H1 (cell line): ENCODE measurements at regions not wholly inside any gene's neighbourhood (a gene's known extent, or its start where the extent isn't known, plus 50 kb on each side); places are given as distances from the start of the nearest gene placed in this dataset.

Source experiments
- CTCF ChIA-PET: fragments of 300-600 bp; sonication (Branson Sonifier 250); formaldehyde crosslinking; loops from one replicate; lab custom pipeline; 2021; ENCODE audit not compliant: partially characterized antibody; lab: Charles Lee
- POLR2A ChIA-PET: fragments of 300-600 bp; sonication (Branson Sonifier 250); formaldehyde crosslinking; loops from one replicate; lab custom pipeline; 2021; ENCODE audit warnings: inconsistent platforms; ENCODE audit not compliant: partially characterized antibody; lab: Charles Lee
- DNase-seq, 2 experiments: peaks; one replicate each; pipeline versions ENCODE4 v3.0.0 to v3.0.0-alpha.2; 2010 to 2022; ENCODE audit warnings: low spot score in 2 of 2, low read depth in 1 of 2, mixed read lengths in 1 of 2
- FAIRE-seq: peaks from 2 replicates; lab custom pipeline; 2011; peaks lifted over from hg19 to GRCh38; lab: Jason Lieb, UNC
- H2AFZ ChIP-seq: 2 replicates; pipeline ENCODE4 v1.8.1; 2012; ENCODE audit warnings: low read length, inconsistent platforms
- H2AK5ac ChIP-seq: 2 replicates; pipeline ENCODE4 v1.6.1; 2013; ENCODE audit warnings: low read depth, low read length
- H2BK120ac ChIP-seq: replicated peaks from 2 replicates; pipeline ENCODE3; 2013; ENCODE audit warnings: low read depth, low read length, inconsistent platforms
- H2BK12ac ChIP-seq: 2 replicates; pipeline ENCODE4 v1.6.1; 2013; ENCODE audit warnings: low read depth, low read length
- H2BK15ac ChIP-seq: 2 replicates; pipeline ENCODE4 v1.6.1; 2013; ENCODE audit warnings: low read length
- H2BK20ac ChIP-seq: 2 replicates; pipeline ENCODE4 v1.6.1; 2013; ENCODE audit warnings: low read length
- H2BK5ac ChIP-seq: 2 replicates; pipeline ENCODE4 v1.6.1; 2013; ENCODE audit warnings: low read depth, low read length
- H3K14ac ChIP-seq: 2 replicates; pipeline ENCODE4 v1.6.1; 2013; ENCODE audit warnings: inconsistent platforms; ENCODE audit not compliant: insufficient read length
- H3K18ac ChIP-seq: 2 replicates; pipeline ENCODE4 v1.6.1; 2013; ENCODE audit warnings: low read length; ENCODE audit errors: extremely low read depth
- H3K23ac ChIP-seq: 2 replicates; pipeline ENCODE4 v1.6.1; 2013; ENCODE audit warnings: inconsistent platforms; ENCODE audit not compliant: insufficient read length
- H3K23me2 ChIP-seq: 2 replicates; pipeline ENCODE4 v1.6.1; 2013; ENCODE audit warnings: low read depth, low read length
- H3K27ac ChIP-seq: 2 replicates; pipeline ENCODE4 v1.6.1; 2011; ENCODE audit warnings: low read depth, low read length, inconsistent platforms
- H3K27me3 ChIP-seq, 4 experiments: replicated peaks in 1 of 4; 1 replicate in 1 of 4; 2 replicates in 3 of 4; pipeline versions ENCODE4 v1.6.1 to v1.8.1; 2011 to 2013; ENCODE audit warnings: low read length in 3 of 4, mild to moderate bottlenecking in 3 of 4, inconsistent platforms in 2 of 4, mixed read lengths in 2 of 4, moderate library complexity in 1 of 4; ENCODE audit not compliant: control insufficient read depth in 3 of 4, insufficient read depth in 3 of 4; ENCODE audit errors: extremely low read depth in 1 of 4
- H3K36me3 ChIP-seq, 4 experiments: 2 replicates each; pipeline versions ENCODE4 v1.6.1 to v1.8.1; 2011 to 2013; ENCODE audit warnings: mild to moderate bottlenecking in 4 of 4, low read length in 3 of 4, moderate library complexity in 2 of 4, control low read depth in 1 of 4, inconsistent platforms in 1 of 4; ENCODE audit not compliant: insufficient read depth in 4 of 4, control insufficient read depth in 2 of 4
- H3K4ac ChIP-seq: replicated peaks from 2 replicates; pipeline ENCODE3; 2013; ENCODE audit warnings: low read length, low read depth, mixed read lengths, inconsistent platforms; ENCODE audit not compliant: insufficient read length
- H3K4me1 ChIP-seq, 4 experiments: replicated peaks in 1 of 4; 1 replicate in 1 of 4; 2 replicates in 3 of 4; pipeline versions ENCODE4 v1.6.1 to v1.8.1; 2011 to 2013; ENCODE audit warnings: low read length in 3 of 4, inconsistent platforms in 2 of 4, mixed read lengths in 1 of 4; ENCODE audit not compliant: insufficient read depth in 4 of 4, control insufficient read depth in 3 of 4
- H3K4me2 ChIP-seq, 2 experiments: 2 replicates each; pipeline versions ENCODE4 v1.6.1 to v1.8.1; 2011 to 2013; ENCODE audit warnings: low read depth in 2 of 2, low read length in 2 of 2, control low read depth in 1 of 2, inconsistent platforms in 1 of 2, mild to moderate bottlenecking in 1 of 2; ENCODE audit not compliant: insufficient read depth in 1 of 2
- H3K4me3 ChIP-seq, 4 experiments: fragments of 200-600, 300-600 bp in 1 of 4; sonication (generic), shearing (Covaris generic), sonication (Bioruptor Twin) in 1 of 4; 2 replicates each; pipeline versions ENCODE4 v1.5.1 to v1.8.1; 2011 to 2016; ENCODE audit warnings: low read length in 4 of 4, low read depth in 3 of 4, control low read depth in 2 of 4, inconsistent platforms in 2 of 4, mild to moderate bottlenecking in 2 of 4, mixed read lengths in 1 of 4, moderate library complexity in 1 of 4; ENCODE audit not compliant: insufficient read depth in 2 of 4; ENCODE audit errors: extremely low read depth in 1 of 4
- H3K56ac ChIP-seq: replicated peaks from 2 replicates; pipeline ENCODE3; 2013; ENCODE audit warnings: low read depth, mild to moderate bottlenecking, mixed read lengths, low read length, inconsistent platforms; ENCODE audit not compliant: insufficient read length
- H3K79me1 ChIP-seq: 2 replicates; pipeline ENCODE4 v1.6.1; 2013; ENCODE audit warnings: low read depth, low read length, control low read depth
- H3K79me2 ChIP-seq, 2 experiments: 2 replicates each; pipeline versions ENCODE4 v1.6.1 to v1.8.1; 2012 to 2013; ENCODE audit warnings: low read length in 2 of 2, mild to moderate bottlenecking in 2 of 2, inconsistent platforms in 1 of 2; ENCODE audit not compliant: insufficient read depth in 2 of 2, control insufficient read depth in 1 of 2
- H3K9ac ChIP-seq, 4 experiments: replicated peaks in 1 of 4; 1 replicate in 1 of 4; 2 replicates in 3 of 4; pipeline versions ENCODE4 v1.6.1 to v1.8.1; 2011 to 2013; ENCODE audit warnings: low read depth in 3 of 4, low read length in 3 of 4, control low read depth in 2 of 4, mild to moderate bottlenecking in 2 of 4, moderate library complexity in 2 of 4, inconsistent platforms in 1 of 4; ENCODE audit errors: extremely low read depth in 1 of 4
- H3K9me3 ChIP-seq, 2 experiments: 2 replicates each; pipeline versions ENCODE4 v1.6.1 to v1.8.1; 2012 to 2013; ENCODE audit warnings: mild to moderate bottlenecking in 2 of 2, moderate library complexity in 2 of 2, control low read depth in 1 of 2, inconsistent platforms in 1 of 2, low read depth in 1 of 2, low read length in 1 of 2, mixed read lengths in 1 of 2; ENCODE audit not compliant: insufficient read depth in 2 of 2
- H4K20me1 ChIP-seq, 2 experiments: replicated peaks in 1 of 2; 2 replicates each; pipeline versions ENCODE3 to v1.8.1; 2011 to 2013; ENCODE audit warnings: inconsistent platforms in 2 of 2, low read length in 2 of 2, mild to moderate bottlenecking in 1 of 2; ENCODE audit not compliant: insufficient read depth in 2 of 2, control insufficient read depth in 1 of 2
- H4K5ac ChIP-seq: 2 replicates; pipeline ENCODE4 v1.6.1; 2013; ENCODE audit warnings: low read length, low read depth, mixed read lengths, inconsistent platforms; ENCODE audit not compliant: insufficient read length
- H4K8ac ChIP-seq: 2 replicates; pipeline ENCODE4 v1.8.0; 2013; ENCODE audit warnings: mild to moderate bottlenecking, moderate library complexity, low read length, inconsistent platforms; ENCODE audit not compliant: insufficient read depth; ENCODE audit errors: extremely low read depth
- H4K91ac ChIP-seq: replicated peaks from 2 replicates; pipeline ENCODE3; 2013; ENCODE audit warnings: low read length, mixed read lengths, inconsistent platforms; ENCODE audit not compliant: insufficient read length
- CBX5 ChIP-seq: fragments of 300-800, 300-1000 bp; sonication (generic); IDR thresholded peaks from 2 replicates; pipeline ENCODE4 v1.7.1; 2016; ENCODE audit warnings: antibody characterized with exemption, low read length, low read depth
- CEBPB ChIP-seq: IDR thresholded peaks from 2 replicates; pipeline ENCODE4 v1.6.1; 2012; ENCODE audit warnings: low read depth, low read length
- CHD2 ChIP-seq: IDR thresholded peaks from 2 replicates; pipeline ENCODE4 v1.6.1; 2012; ENCODE audit warnings: low read length, improper control_type of control experiment
- CTBP2 ChIP-seq: IDR thresholded peaks from 2 replicates; pipeline ENCODE4 v1.7.0; 2011; ENCODE audit warnings: borderline replicate concordance, mild to moderate bottlenecking, moderate library complexity, mixed read lengths, low read length; ENCODE audit not compliant: insufficient read depth, insufficient read length
- CTCF ChIP-seq, 3 experiments: IDR thresholded peaks; 1 replicate in 2 of 3; 2 replicates in 1 of 3; pipeline versions ENCODE4 v1.5.1 to v1.6.1; 2011; ENCODE audit warnings: low read length in 3 of 3, mild to moderate bottlenecking in 3 of 3, inconsistent platforms in 2 of 3, low read depth in 1 of 3, moderate library complexity in 1 of 3; ENCODE audit not compliant: insufficient read depth in 1 of 3; ENCODE audit errors: control extremely low read depth in 1 of 3
- EZH2 ChIP-seq: fragments of 200-600 bp; sonication (generic); IDR thresholded peaks from 2 replicates; pipeline ENCODE4 v1.7.1; 2012; ENCODE audit warnings: low read depth, mild to moderate bottlenecking, moderate library complexity, low read length, inconsistent platforms; ENCODE audit not compliant: severe bottlenecking
- NANOG ChIP-seq: IDR thresholded peaks from 2 replicates; pipeline ENCODE4 v1.6.1; 2011; ENCODE audit warnings: low read length, low read depth, mild to moderate bottlenecking, inconsistent platforms; ENCODE audit not compliant: insufficient read depth, poor library complexity, severe bottlenecking
- POLR2A ChIP-seq, 2 experiments: IDR thresholded peaks; 1 replicate in 1 of 2; 2 replicates in 1 of 2; pipeline ENCODE4 v1.6.1; 2011; ENCODE audit warnings: low read depth in 2 of 2, low read length in 2 of 2, mild to moderate bottlenecking in 2 of 2; ENCODE audit errors: control extremely low read depth in 1 of 2
- RAD21 ChIP-seq, 2 experiments: IDR thresholded peaks in 1 of 2; conservative IDR thresholded peaks in 1 of 2; 2 replicates each; pipeline ENCODE4 v1.6.1; 2011; ENCODE audit warnings: low read depth in 2 of 2, low read length in 2 of 2, improper control_type of control experiment in 1 of 2, inconsistent platforms in 1 of 2, mild to moderate bottlenecking in 1 of 2, moderate library complexity in 1 of 2
- SP4 ChIP-seq: IDR thresholded peaks from 2 replicates; pipeline ENCODE4 v1.6.1; 2012; ENCODE audit warnings: low read length, inconsistent platforms
- TAF7 ChIP-seq: optimal IDR thresholded peaks from 2 replicates; pipeline ENCODE3; 2011; ENCODE audit warnings: low read depth, mild to moderate bottlenecking, inconsistent platforms, low read length, moderate library complexity, borderline replicate concordance
- TBP ChIP-seq: IDR thresholded peaks from 2 replicates; pipeline ENCODE4 v1.6.1; 2011; ENCODE audit warnings: low read depth, low read length, improper control_type of control experiment
- TEAD4 ChIP-seq: IDR thresholded peaks from 2 replicates; pipeline ENCODE4 v1.6.1; 2012; ENCODE audit warnings: low read depth, low read length, inconsistent platforms, mixed read lengths
- WGBS, 2 experiments: shearing (Covaris generic) in 1 of 2; methylation state at CpG; one replicate each; pipeline versions ENCODE4 v1.1.6 to v1.1.7; 2013 to 2015; ENCODE audit warnings: low lambda C conversion rate in 2 of 2, mixed read lengths in 2 of 2, inconsistent platforms in 1 of 2, low coverage in 1 of 2, missing lambda C conversion rate in 1 of 2; ENCODE audit not compliant: insufficient replicate concordance in 2 of 2, insufficient coverage in 1 of 2, insufficient read length in 1 of 2; ENCODE audit errors: extremely low coverage in 1 of 2, missing lambda C conversion rate in 1 of 2; 5-methylcytosine and 5-hydroxymethylcytosine counted together

GRCh38 chr1:192950926-192951325 is 108.2 kb downstream of the UCHL5 start:
- 88% methylated on average over 3 of the region's 3 CpGs; no CpG with 5 or more reads in 1 of the 2 experiments for WGBS, 2 experiments
- Histone ChIP-seq H2BK20ac (no peak overlapping the region), H3K27me3 (no peaks in the 10 kb centered on the region), H2BK5ac (no peak overlapping the region), H3K23ac (no peak overlapping the region), H3K18ac (no peak overlapping the region), H3K23me2 (no peaks in the 10 kb centered on the region), H4K8ac (no peak overlapping the region), H3K79me1 (no peaks in the 10 kb centered on the region), H3K56ac (no peak overlapping the region), H2AK5ac (no peak overlapping the region), H3K4me1 (no peaks in the 10 kb centered on the region), H2BK15ac (no peak overlapping the region), H3K36me3 (no peaks in the 10 kb centered on the region), H2BK120ac (no peak overlapping the region), H3K27ac (no peak overlapping the region), H3K9ac (no peak overlapping the region), H3K4me3 (no peak overlapping the region), H4K20me1 (no peaks in the 10 kb centered on the region), H4K91ac (no peak overlapping the region), H2AFZ (no peak overlapping the region), H4K5ac (no peak overlapping the region), H3K4me2 (no peak overlapping the region), H3K4ac (no peak overlapping the region), H2BK12ac (no peak overlapping the region), H3K9me3 (no peaks in the 10 kb centered on the region), H3K79me2 (no peaks in the 10 kb centered on the region), H3K14ac (no peak overlapping the region)
- ChIA-PET CTCF (interaction anchor here (0.7 kb wide), 1 partner anchor 46 kb away, joined by 3 read pairs; no protein-coding TSS in a partner anchor), POLR2A (no interaction called here)
- no peak for DNase-seq
- FAIRE-seq: no peak
- TF ChIP-seq TBP (no peak), SP4 (no peak), CTCF (IDR thresholded peaks at IDR 0.05; ENCODE audit: control extremely low read depth in 1 of 3, insufficient read depth in 1 of 3, low read depth in 1 of 3, low read length in 3 of 3) (no peak), TEAD4 (no peak), TAF7 (no peak), CTBP2 (no peak), CHD2 (no peak), POLR2A (IDR thresholded peaks at IDR 0.05; ENCODE audit: control extremely low read depth in 1 of 2, low read depth in 2 of 2, low read length in 2 of 2) (no peak), EZH2 (no peak), RAD21 (IDR thresholded peaks at IDR 0.05 in 1 of 2, conservative IDR thresholded peaks at IDR 0.05 in 1 of 2; ENCODE audit: low read depth in 2 of 2, low read length in 2 of 2) (no peak), CBX5 (no peak), CEBPB (no peak), NANOG (no peak)
